NCI-H1105 (cell line): ENCODE measurements at regions not wholly inside any gene's neighbourhood (a gene's known extent, or its start where the extent isn't known, plus 50 kb on each side); places are given as distances from the start of the nearest gene placed in this dataset.
"Not testable (repeated sequence)": the region's sequence is repeated elsewhere in the genome, so short reads cannot be mapped to it uniquely, and the experiment has no call there.

ENCODE experiments used
- DNase-seq: peaks from one replicate; lab custom pipeline; 2025; lab: John Stamatoyannopoulos, UW

GRCh38 chr12:131418884-131419283 lies 292.0 kb upstream of the SFSWAP start:
- no peak for DNase-seq

GRCh38 chr12:131420867-131421447 lies 289.9 kb upstream of the SFSWAP start:
- DNase-seq = no peak

GRCh38 chr12:131421509-131422186 lies 289.2 kb upstream of the SFSWAP start:
- no peak for DNase-seq

GRCh38 chr12:131422187-131422520 lies 288.7 kb upstream of the SFSWAP start:
- DNase-seq = no peak

- no peak for DNase-seq
These were observed 288.1 kb upstream of the SFSWAP start for GRCh38 chr12:131422744-131423143.

GRCh38 chr12:131424270-131424669 lies 286.6 kb upstream of the SFSWAP start:
- no peak for DNase-seq

- no peak for DNase-seq
These were observed 285.5 kb upstream of the SFSWAP start for GRCh38 chr12:131425112-131426075.

GRCh38 chr12:131428091-131428685 lies 282.7 kb upstream of the SFSWAP start:
- DNase-seq = no peak

- not testable (repeated sequence) for DNase-seq
These were observed 281.7 kb upstream of the SFSWAP start for GRCh38 chr12:131429221-131429620.

- DNase-seq = not testable (repeated sequence)
These were observed 281.2 kb upstream of the SFSWAP start for GRCh38 chr12:131429697-131430096.

- no peak for DNase-seq
These were observed 280.6 kb upstream of the SFSWAP start for GRCh38 chr12:131430158-131430742.

GRCh38 chr12:131431126-131431655 lies 279.7 kb upstream of the SFSWAP start:
- not testable (repeated sequence) for DNase-seq

GRCh38 chr12:131432532-131433260 lies 278.2 kb upstream of the SFSWAP start:
- DNase-seq = no peak

- no peak for DNase-seq
These were observed 276.4 kb upstream of the SFSWAP start for GRCh38 chr12:131434208-131435125.

GRCh38 chr12:131436922-131437705 lies 273.8 kb upstream of the SFSWAP start:
- DNase-seq = no peak

GRCh38 chr12:131437706-131438492 lies 273.0 kb upstream of the SFSWAP start:
- no peak for DNase-seq

GRCh38 chr12:131438493-131438835 lies 272.4 kb upstream of the SFSWAP start:
- not testable (repeated sequence) for DNase-seq

- DNase-seq = no peak
These were observed 272.0 kb upstream of the SFSWAP start for GRCh38 chr12:131438881-131439280.
